ENCODE measurements at regions not wholly inside any gene's neighbourhood (a gene's known extent, or its start where the extent isn't known, plus 50 kb on each side); places are given as distances from the start of the nearest gene placed in this dataset.

- FAIRE-seq = no peak
These were observed 71.9 kb upstream of the CXADR start for GRCh38 chr21:17440969-17441368.

- no peak for FAIRE-seq
These were observed 71.5 kb upstream of the CXADR start for GRCh38 chr21:17441370-17441769.

- FAIRE-seq = no peak
These were observed 70.7 kb upstream of the CXADR start for GRCh38 chr21:17442165-17442564.

- no peak for FAIRE-seq
These were observed 68.0 kb upstream of the CXADR start for GRCh38 chr21:17444828-17445227.

- no peak for FAIRE-seq
These were observed 66.1 kb upstream of the CXADR start for GRCh38 chr21:17446737-17447136.

- no peak for FAIRE-seq
These were observed 63.1 kb upstream of the CXADR start for GRCh38 chr21:17449701-17450100.

GRCh38 chr21:17451364-17451891 is 61.4 kb upstream of the CXADR start:
- FAIRE-seq = no peak

GRCh38 chr21:17454315-17455027 is 58.4 kb upstream of the CXADR start:
- no peak for FAIRE-seq

GRCh38 chr21:17455028-17455353 is 57.9 kb upstream of the CXADR start:
- no peak for FAIRE-seq

GRCh38 chr21:17455451-17455850 is 57.4 kb upstream of the CXADR start:
- no peak for FAIRE-seq

GRCh38 chr21:17458279-17458678 is 54.6 kb upstream of the CXADR start:
- no peak for FAIRE-seq

- FAIRE-seq = no peak
These were observed 52.7 kb upstream of the CXADR start for GRCh38 chr21:17460094-17460493.

- FAIRE-seq = no peak
These were observed 51.8 kb upstream of the CXADR start for GRCh38 chr21:17461014-17461413.

- FAIRE-seq = no peak
These were observed 51.3 kb upstream of the CXADR start for GRCh38 chr21:17461582-17461981.

GRCh38 chr21:17462276-17462981 is 50.4 kb upstream of the CXADR start:
- FAIRE-seq = peak; percentile 98

All from colon (tissue), 2 donors.